Peyer's patch (tissue), 4 donors: ENCODE measurements at regions not wholly inside any gene's neighbourhood (a gene's known extent, or its start where the extent isn't known, plus 50 kb on each side); places are given as distances from the start of the nearest gene placed in this dataset.

Experiments used
- DNase-seq, 3 donors: peaks; one replicate each; pipeline ENCODE4 v3.0.0-alpha.2; 2017 to 2019
- H3K27ac ChIP-seq, 4 donors: fragments of 200-600 bp; sonication (generic); one replicate each; pipeline ENCODE4 v1.5.1; 2016 to 2019
- H3K27me3 ChIP-seq, 2 donors: fragments of 200-600 bp; sonication (generic); one replicate each; pipeline ENCODE4 v1.5.1; 2019
- H3K36me3 ChIP-seq, 3 donors: fragments of 200-600 bp; sonication (generic); one replicate each; pipeline ENCODE4 v1.5.1; 2016 to 2019
- H3K4me1 ChIP-seq, 4 donors: fragments of 200-600 bp; sonication (generic); one replicate each; pipeline ENCODE4 v1.5.1; 2016 to 2019
- H3K4me3 ChIP-seq, 4 donors: fragments of 200-600 bp; sonication (generic); 1 replicate in 3 of 4; 2 replicates in 1 of 4; pipeline ENCODE4 v1.5.1; 2016 to 2019; ENCODE audit warnings: mild to moderate bottlenecking in 1 of 4
- H3K9me3 ChIP-seq, 4 donors: fragments of 200-600 bp; sonication (generic); one replicate each; pipeline ENCODE4 v1.5.1; 2016 to 2019; ENCODE audit warnings: mild to moderate bottlenecking in 1 of 4
- CTCF ChIP-seq, 6 experiments: fragments of 450-650 bp in 4 of 6; fragments of 200-600 bp in 2 of 6; sonication (generic) in 1 of 6; IDR thresholded peaks; one replicate each; pipeline ENCODE4 v1.5.1; 2017 to 2019; ENCODE audit warnings: antibody characterized with exemption in 6 of 6, mild to moderate bottlenecking in 3 of 6, moderate library complexity in 1 of 6
- POLR2A ChIP-seq, 2 donors: fragments of 450-650 bp; IDR thresholded peaks; one replicate each; pipeline ENCODE4 v1.5.1; 2017; ENCODE audit warnings: antibody characterized with exemption in 2 of 2, mild to moderate bottlenecking in 2 of 2, moderate library complexity in 2 of 2

DNA sequence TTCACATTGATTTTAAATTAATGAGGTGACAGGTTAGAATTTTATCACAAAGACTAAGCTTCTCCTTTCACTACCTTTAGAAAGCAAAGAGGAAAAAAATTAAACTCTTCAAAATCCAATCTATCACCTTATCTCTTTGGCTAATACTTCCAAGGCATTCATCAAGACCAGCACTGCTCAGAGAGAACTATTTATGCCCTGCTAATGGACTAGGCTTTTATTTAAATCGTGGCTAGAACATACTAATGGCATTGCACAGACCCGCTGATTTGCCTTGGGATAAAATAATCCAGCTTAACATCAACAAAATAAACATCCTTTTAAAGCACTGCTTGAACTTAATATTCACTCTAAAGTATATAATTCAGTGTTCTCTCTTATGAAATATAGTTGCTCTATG lies 880.4 kb downstream of the HACE1 start:
- H3K36me3 ChIP-seq = no peaks in the 10 kb centered on the region
- DNase-seq = no peak
- no peaks in the 10 kb centered on the region for H3K4me1 ChIP-seq
- H3K27ac ChIP-seq = no peak overlapping the region
- H3K4me3 ChIP-seq = no peak overlapping the region
- H3K9me3 ChIP-seq = no peaks in the 10 kb centered on the region
- TF ChIP-seq CTCF (IDR thresholded peaks at IDR 0.05) (no peak), POLR2A (IDR thresholded peaks at IDR 0.05) (no peak)
- H3K27me3 ChIP-seq = no peaks in the 10 kb centered on the region

GRCh38 chr6:103937389-103937788 lies 922.3 kb downstream of the HACE1 start:
- no peaks in the 10 kb centered on the region for H3K27me3 ChIP-seq
- H3K4me3 ChIP-seq = no peak overlapping the region
- no peaks in the 10 kb centered on the region for H3K4me1 ChIP-seq
- TF ChIP-seq CTCF (IDR thresholded peaks at IDR 0.05) (no peak), POLR2A (IDR thresholded peaks at IDR 0.05) (no peak)
- H3K9me3 ChIP-seq = no peaks in the 10 kb centered on the region
- no peak overlapping the region for H3K27ac ChIP-seq
- no peak for DNase-seq
- H3K36me3 ChIP-seq = no peaks in the 10 kb centered on the region

DNA sequence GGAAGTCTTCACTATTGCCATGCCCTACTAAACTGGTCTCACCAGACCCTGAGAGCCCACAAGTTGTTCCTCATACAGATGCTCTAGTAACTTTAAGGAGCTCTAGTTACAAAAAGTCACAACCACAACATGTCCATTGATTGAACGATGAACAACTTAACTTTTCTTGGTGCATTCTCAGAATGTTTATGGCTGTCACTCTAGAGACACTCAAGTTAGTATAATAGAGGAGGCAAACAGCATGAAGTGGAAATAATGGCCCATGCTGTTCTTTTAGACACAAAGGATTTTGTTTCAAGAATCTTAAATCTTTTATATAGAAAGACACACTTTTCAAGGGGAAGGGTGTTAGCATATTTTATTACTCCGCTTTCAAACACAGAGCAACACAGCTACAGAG lies 934.4 kb downstream of the HACE1 start:
- Histone ChIP-seq H3K4me1 (no peaks in the 10 kb centered on the region), H3K27me3 (no peaks in the 10 kb centered on the region), H3K9me3 (no peaks in the 10 kb centered on the region), H3K36me3 (no peaks in the 10 kb centered on the region), H3K4me3 (no peak overlapping the region), H3K27ac (no peak overlapping the region)
- no peak for DNase-seq
- TF ChIP-seq POLR2A (IDR thresholded peaks at IDR 0.05) (no peak), CTCF (IDR thresholded peaks at IDR 0.05) (no peak)

- H3K27ac ChIP-seq = no peak overlapping the region
- TF ChIP-seq CTCF (IDR thresholded peaks at IDR 0.05) (no peak), POLR2A (IDR thresholded peaks at IDR 0.05) (no peak)
These were observed 949.7 kb downstream of the HACE1 start for GRCh38 chr6:103910018-103910417.

GRCh38 chr6:103908898-103909297 lies 950.8 kb downstream of the HACE1 start:
- TF ChIP-seq POLR2A (IDR thresholded peaks at IDR 0.05) (no peak), CTCF (IDR thresholded peaks at IDR 0.05) (no peak)
- H3K4me3 ChIP-seq = no peak overlapping the region
- no peak overlapping the region for H3K27ac ChIP-seq
- H3K27me3 ChIP-seq = no peaks in the 10 kb centered on the region
- H3K36me3 ChIP-seq = no peaks in the 10 kb centered on the region
- no peaks in the 10 kb centered on the region for H3K4me1 ChIP-seq
- DNase-seq = no peak
- H3K9me3 ChIP-seq = no peaks in the 10 kb centered on the region

More at GRCh38 chr6:103910018-103910417, 949.7 kb downstream of the HACE1 start:
- Histone ChIP-seq H3K4me3 (no peak overlapping the region), H3K27me3 (no peaks in the 10 kb centered on the region), H3K4me1 (no peaks in the 10 kb centered on the region), H3K9me3 (no peaks in the 10 kb centered on the region), H3K36me3 (no peaks in the 10 kb centered on the region)
- DNase-seq = no peak

DNA sequence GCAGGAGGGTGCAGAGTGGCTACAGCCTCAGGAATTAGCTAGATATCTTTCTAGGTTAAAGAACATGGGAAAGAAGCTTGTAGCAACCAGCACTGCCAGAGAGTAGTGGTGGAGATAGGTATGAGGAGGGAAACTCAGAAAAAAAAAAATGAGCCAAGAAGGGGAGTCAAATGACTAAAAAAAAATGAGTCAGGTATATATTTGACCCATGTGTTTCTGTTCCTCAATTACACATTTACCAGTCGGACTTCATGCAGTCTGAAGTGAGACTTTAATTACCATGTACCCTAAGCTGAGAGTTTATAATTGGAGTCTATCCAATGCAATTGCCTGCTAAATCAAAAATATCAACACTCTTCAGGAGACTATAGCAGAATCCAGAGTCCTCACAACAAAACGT lies 964.6 kb downstream of the HACE1 start:
- Histone ChIP-seq H3K27me3 (no peaks in the 10 kb centered on the region), H3K4me1 (no peaks in the 10 kb centered on the region)
- TF ChIP-seq CTCF (IDR thresholded peaks at IDR 0.05) = no peak
- no peak for TF ChIP-seq POLR2A (IDR thresholded peaks at IDR 0.05)

More for the DNA sequence above, 964.6 kb downstream of the HACE1 start:
- DNase-seq = no peak
- H3K9me3 ChIP-seq = no peaks in the 10 kb centered on the region
- no peaks in the 10 kb centered on the region for H3K36me3 ChIP-seq
- no peak overlapping the region for H3K27ac ChIP-seq
- no peak overlapping the region for H3K4me3 ChIP-seq
